SK-N-SH treated with all-trans-retinoic acid at 6 μM for 48 hours (cell line): ENCODE measurements at regions not wholly inside any gene's neighbourhood (a gene's known extent, or its start where the extent isn't known, plus 50 kb on each side); places are given as distances from the start of the nearest gene placed in this dataset.

ENCODE experiments used
- ATAC-seq: fragments of 200-7000 bp; cut with Tn5 transposase; 3 replicates; pipeline ENCODE4 v1.9.1; 2020; ENCODE audit warnings: mild to moderate bottlenecking, moderate library complexity
- CSDC2 ChIP-seq: fragments of 250-450 bp; sonication (Bioruptor Pico); IDR thresholded peaks from 2 replicates; pipeline ENCODE4 v1.5.0; 2020; ENCODE audit warnings: mild to moderate bottlenecking, moderate library complexity
- ESRRG ChIP-seq: fragments of 250-450 bp; sonication (Bioruptor Pico); IDR thresholded peaks from 2 replicates; pipeline ENCODE4 v1.6.1; 2021; ENCODE audit warnings: mild to moderate bottlenecking
- ISL1 ChIP-seq: fragments of 250-450 bp; sonication (Bioruptor Pico); IDR thresholded peaks from 2 replicates; pipeline ENCODE4 v2.1.2; 2022; ENCODE audit warnings: mild to moderate bottlenecking, moderate library complexity
- SNAI2 ChIP-seq: fragments of 250-450 bp; sonication (Bioruptor Pico); IDR thresholded peaks from 2 replicates; pipeline ENCODE4 v1.5.0; 2020; ENCODE audit warnings: mild to moderate bottlenecking, moderate library complexity
- TCF4 ChIP-seq: fragments of 250-450 bp; sonication (Bioruptor Pico); IDR thresholded peaks from 2 replicates; pipeline ENCODE4 v1.8.0; 2021; ENCODE audit warnings: mild to moderate bottlenecking, moderate library complexity, borderline replicate concordance
- TOX ChIP-seq: fragments of 250-450 bp; sonication (Bioruptor Pico); IDR thresholded peaks from 2 replicates; pipeline ENCODE4 v1.8.0; 2021; ENCODE audit warnings: mild to moderate bottlenecking, moderate library complexity, borderline replicate concordance
- ZC3H10 ChIP-seq: fragments of 250-450 bp; sonication (Bioruptor Pico); IDR thresholded peaks from 2 replicates; pipeline ENCODE4 v1.5.1; 2021; ENCODE audit warnings: mild to moderate bottlenecking, moderate library complexity
- ZNF565 ChIP-seq: fragments of 450-650 bp; formaldehyde crosslinking; conservative IDR thresholded peaks from 2 replicates; pipeline ENCODE4 v1.5.0; 2020; ENCODE audit warnings: low read depth, mild to moderate bottlenecking, moderate library complexity
- ZNF70 ChIP-seq: fragments of 450-650 bp; formaldehyde crosslinking; IDR thresholded peaks from 2 replicates; pipeline ENCODE4 v1.5.0; 2020; ENCODE audit warnings: mild to moderate bottlenecking, moderate library complexity
- ZNF8 ChIP-seq: fragments of 450-650 bp; formaldehyde crosslinking; IDR thresholded peaks from 2 replicates; pipeline ENCODE4 v1.5.0; 2020; ENCODE audit warnings: mild to moderate bottlenecking, moderate library complexity
- TF ChIP-seq, protein P1 (sequence below): fragments of 250-450 bp; sonication (Bioruptor Pico); IDR thresholded peaks from 2 replicates; pipeline ENCODE4 v1.5.0; 2020; ENCODE audit warnings: mild to moderate bottlenecking, moderate library complexity
- TF ChIP-seq, protein P2 (sequence below): fragments of 250-450 bp; sonication (Bioruptor Pico); IDR thresholded peaks from 2 replicates; pipeline ENCODE4 v1.5.1; 2020; ENCODE audit warnings: low read depth, mild to moderate bottlenecking, moderate library complexity
- TF ChIP-seq, protein P3 (sequence below): fragments of 250-450 bp; sonication (Bioruptor Pico); IDR thresholded peaks from 2 replicates; pipeline ENCODE4 v1.8.0; 2020; ENCODE audit warnings: mild to moderate bottlenecking, moderate library complexity, borderline replicate concordance
- TF ChIP-seq, protein P4 (sequence below): fragments of 250-450 bp; sonication (Bioruptor Pico); IDR thresholded peaks from 2 replicates; pipeline ENCODE4 v1.5.1; 2021; ENCODE audit warnings: mild to moderate bottlenecking, moderate library complexity
- TF ChIP-seq, protein P5 (sequence below): fragments of 250-450 bp; sonication (Bioruptor Pico); IDR thresholded peaks from 2 replicates; pipeline ENCODE4 v1.8.0; 2021; ENCODE audit warnings: low read depth, mild to moderate bottlenecking, moderate library complexity, borderline replicate concordance

DNA sequence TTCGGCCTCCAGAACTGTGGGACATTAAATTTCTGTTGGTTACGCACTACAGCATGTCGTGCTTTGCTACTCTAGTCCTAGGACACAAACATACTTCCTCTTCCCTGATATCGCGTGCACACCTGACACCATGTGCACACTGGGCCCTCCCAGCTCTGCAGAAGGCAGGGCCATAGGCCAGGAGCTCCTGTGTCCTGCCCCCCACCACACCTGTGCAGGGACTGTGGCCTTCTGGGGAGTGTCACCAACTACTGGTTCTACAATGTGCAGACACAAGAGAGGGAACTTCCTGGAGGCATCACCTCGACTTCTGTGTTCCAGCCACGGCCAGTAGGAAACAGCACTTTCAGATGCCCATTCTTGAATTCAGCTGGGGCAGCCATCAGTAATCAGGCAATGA is 646.4 kb upstream of the MGMT start (continued):
- TF ChIP-seq, protein P1, sequence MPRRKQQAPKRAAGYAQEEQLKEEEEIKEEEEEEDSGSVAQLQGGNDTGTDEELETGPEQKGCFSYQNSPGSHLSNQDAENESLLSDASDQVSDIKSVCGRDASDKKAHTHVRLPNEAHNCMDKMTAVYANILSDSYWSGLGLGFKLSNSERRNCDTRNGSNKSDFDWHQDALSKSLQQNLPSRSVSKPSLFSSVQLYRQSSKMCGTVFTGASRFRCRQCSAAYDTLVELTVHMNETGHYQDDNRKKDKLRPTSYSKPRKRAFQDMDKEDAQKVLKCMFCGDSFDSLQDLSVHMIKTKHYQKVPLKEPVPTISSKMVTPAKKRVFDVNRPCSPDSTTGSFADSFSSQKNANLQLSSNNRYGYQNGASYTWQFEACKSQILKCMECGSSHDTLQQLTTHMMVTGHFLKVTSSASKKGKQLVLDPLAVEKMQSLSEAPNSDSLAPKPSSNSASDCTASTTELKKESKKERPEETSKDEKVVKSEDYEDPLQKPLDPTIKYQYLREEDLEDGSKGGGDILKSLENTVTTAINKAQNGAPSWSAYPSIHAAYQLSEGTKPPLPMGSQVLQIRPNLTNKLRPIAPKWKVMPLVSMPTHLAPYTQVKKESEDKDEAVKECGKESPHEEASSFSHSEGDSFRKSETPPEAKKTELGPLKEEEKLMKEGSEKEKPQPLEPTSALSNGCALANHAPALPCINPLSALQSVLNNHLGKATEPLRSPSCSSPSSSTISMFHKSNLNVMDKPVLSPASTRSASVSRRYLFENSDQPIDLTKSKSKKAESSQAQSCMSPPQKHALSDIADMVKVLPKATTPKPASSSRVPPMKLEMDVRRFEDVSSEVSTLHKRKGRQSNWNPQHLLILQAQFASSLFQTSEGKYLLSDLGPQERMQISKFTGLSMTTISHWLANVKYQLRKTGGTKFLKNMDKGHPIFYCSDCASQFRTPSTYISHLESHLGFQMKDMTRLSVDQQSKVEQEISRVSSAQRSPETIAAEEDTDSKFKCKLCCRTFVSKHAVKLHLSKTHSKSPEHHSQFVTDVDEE = no peak
- TF ChIP-seq, protein P2, sequence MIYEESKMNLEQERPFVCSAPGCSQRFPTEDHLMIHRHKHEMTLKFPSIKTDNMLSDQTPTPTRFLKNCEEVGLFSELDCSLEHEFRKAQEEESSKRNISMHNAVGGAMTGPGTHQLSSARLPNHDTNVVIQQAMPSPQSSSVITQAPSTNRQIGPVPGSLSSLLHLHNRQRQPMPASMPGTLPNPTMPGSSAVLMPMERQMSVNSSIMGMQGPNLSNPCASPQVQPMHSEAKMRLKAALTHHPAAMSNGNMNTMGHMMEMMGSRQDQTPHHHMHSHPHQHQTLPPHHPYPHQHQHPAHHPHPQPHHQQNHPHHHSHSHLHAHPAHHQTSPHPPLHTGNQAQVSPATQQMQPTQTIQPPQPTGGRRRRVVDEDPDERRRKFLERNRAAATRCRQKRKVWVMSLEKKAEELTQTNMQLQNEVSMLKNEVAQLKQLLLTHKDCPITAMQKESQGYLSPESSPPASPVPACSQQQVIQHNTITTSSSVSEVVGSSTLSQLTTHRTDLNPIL = no peak
- no peak for TF ChIP-seq SNAI2
- TF ChIP-seq ISL1 (CRISPR knock-in tag) = no peak
- TF ChIP-seq, protein P3, sequence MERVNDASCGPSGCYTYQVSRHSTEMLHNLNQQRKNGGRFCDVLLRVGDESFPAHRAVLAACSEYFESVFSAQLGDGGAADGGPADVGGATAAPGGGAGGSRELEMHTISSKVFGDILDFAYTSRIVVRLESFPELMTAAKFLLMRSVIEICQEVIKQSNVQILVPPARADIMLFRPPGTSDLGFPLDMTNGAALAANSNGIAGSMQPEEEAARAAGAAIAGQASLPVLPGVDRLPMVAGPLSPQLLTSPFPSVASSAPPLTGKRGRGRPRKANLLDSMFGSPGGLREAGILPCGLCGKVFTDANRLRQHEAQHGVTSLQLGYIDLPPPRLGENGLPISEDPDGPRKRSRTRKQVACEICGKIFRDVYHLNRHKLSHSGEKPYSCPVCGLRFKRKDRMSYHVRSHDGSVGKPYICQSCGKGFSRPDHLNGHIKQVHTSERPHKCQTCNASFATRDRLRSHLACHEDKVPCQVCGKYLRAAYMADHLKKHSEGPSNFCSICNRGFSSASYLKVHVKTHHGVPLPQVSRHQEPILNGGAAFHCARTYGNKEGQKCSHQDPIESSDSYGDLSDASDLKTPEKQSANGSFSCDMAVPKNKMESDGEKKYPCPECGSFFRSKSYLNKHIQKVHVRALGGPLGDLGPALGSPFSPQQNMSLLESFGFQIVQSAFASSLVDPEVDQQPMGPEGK (CRISPR knock-in tag) = no peak
- no peak for TF ChIP-seq CSDC2 (CRISPR knock-in tag)

DNA sequence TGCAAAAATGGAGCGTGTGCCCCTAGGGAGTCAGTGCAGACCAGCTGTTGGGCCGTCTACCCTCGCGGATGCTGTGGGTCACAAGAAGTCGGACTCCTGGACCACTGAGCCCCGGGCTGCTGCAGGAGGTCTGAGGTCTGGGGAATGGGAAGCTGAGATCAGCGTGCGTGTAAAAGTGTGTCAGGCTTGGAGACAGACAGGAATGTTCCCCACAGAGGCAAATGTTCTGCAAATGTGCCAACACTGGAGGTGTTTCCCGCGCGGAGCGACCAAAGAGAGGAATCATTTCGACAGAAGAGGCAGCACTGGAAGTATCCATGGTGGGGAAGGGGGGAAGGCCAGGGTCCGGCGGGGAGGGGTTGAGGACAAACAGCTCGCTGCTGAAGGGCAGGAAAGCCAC is 643.8 kb upstream of the MGMT start:
- no peak for ATAC-seq
- TF ChIP-seq ZNF8 (CRISPR knock-in tag) = no peak
- no peak for TF ChIP-seq TCF4 (CRISPR knock-in tag)
- TF ChIP-seq, protein P4, sequence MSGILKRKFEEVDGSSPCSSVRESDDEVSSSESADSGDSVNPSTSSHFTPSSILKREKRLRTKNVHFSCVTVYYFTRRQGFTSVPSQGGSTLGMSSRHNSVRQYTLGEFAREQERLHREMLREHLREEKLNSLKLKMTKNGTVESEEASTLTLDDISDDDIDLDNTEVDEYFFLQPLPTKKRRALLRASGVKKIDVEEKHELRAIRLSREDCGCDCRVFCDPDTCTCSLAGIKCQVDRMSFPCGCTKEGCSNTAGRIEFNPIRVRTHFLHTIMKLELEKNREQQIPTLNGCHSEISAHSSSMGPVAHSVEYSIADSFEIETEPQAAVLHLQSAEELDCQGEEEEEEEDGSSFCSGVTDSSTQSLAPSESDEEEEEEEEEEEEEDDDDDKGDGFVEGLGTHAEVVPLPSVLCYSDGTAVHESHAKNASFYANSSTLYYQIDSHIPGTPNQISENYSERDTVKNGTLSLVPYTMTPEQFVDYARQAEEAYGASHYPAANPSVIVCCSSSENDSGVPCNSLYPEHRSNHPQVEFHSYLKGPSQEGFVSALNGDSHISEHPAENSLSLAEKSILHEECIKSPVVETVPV (CRISPR knock-in tag) = no peak
- no peak for TF ChIP-seq ESRRG (CRISPR knock-in tag)
- TF ChIP-seq ZNF565 (CRISPR knock-in tag) = no peak
- TF ChIP-seq, protein P2 = no peak
- TF ChIP-seq, protein P5, sequence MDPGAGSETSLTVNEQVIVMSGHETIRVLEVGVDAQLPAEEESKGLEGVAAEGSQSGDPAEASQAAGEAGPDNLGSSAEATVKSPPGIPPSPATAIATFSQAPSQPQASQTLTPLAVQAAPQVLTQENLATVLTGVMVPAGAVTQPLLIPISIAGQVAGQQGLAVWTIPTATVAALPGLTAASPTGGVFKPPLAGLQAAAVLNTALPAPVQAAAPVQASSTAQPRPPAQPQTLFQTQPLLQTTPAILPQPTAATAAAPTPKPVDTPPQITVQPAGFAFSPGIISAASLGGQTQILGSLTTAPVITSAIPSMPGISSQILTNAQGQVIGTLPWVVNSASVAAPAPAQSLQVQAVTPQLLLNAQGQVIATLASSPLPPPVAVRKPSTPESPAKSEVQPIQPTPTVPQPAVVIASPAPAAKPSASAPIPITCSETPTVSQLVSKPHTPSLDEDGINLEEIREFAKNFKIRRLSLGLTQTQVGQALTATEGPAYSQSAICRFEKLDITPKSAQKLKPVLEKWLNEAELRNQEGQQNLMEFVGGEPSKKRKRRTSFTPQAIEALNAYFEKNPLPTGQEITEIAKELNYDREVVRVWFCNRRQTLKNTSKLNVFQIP = no peak
- TF ChIP-seq, protein P1 = no peak
- TF ChIP-seq SNAI2 = no peak
- no peak for TF ChIP-seq ZNF70 (CRISPR knock-in tag)

DNA sequence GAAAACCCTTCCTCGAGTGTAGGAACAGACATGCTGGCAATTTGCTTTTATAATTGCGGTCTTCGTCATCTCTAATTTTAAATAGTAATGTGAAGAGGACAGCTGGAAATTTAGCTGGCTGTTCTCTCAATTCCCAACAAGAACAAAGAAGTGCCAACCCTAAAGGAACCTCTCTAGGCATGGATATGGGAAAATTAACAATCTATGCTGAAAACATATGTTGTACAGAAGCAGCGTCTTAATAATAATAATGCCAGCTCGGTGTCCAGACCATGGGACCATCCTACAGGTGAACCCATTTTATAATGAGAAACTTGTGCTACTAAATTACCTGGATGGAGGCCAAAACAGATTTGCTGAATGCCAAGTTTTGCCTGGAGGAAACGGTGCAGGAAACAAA is 641.4 kb upstream of the MGMT start:
- ATAC-seq = no peak
- no peak for TF ChIP-seq TOX (CRISPR knock-in tag)
- no peak for TF ChIP-seq ZC3H10 (CRISPR knock-in tag)
